DND-41 (cell line): ENCODE measurements at regions not wholly inside any gene's neighbourhood (a gene's known extent, or its start where the extent isn't known, plus 50 kb on each side); places are given as distances from the start of the nearest gene placed in this dataset.
A peak's percentile ranks its signal among the peaks of the same experiment; 100 is the strongest.

Experiments used
- ATAC-seq: fragments of 200-7000 bp; cut with Tn5 transposase; 3 replicates; pipeline ENCODE4 v1.9.1; 2021; ENCODE audit warnings: low read depth; ENCODE audit not compliant: insufficient read depth
- DNase-seq: peaks from one replicate; pipeline ENCODE4 v3.0.0-alpha.2; 2020
- H2AFZ ChIP-seq: 2 replicates; pipeline ENCODE4 v1.6.0; 2012; ENCODE audit warnings: low read depth, low read length
- H3K27ac ChIP-seq: 2 replicates; pipeline ENCODE4 v1.5.1; 2012; ENCODE audit warnings: low read length, inconsistent platforms
- H3K27me3 ChIP-seq: fragments of 200-600 bp; sonication (generic); 2 replicates; pipeline ENCODE4 v1.6.0; 2012; ENCODE audit warnings: low read length, mild to moderate bottlenecking, inconsistent platforms; ENCODE audit not compliant: insufficient read depth, poor library complexity
- H3K36me3 ChIP-seq: 2 replicates; pipeline ENCODE4 v1.5.1; 2012; ENCODE audit warnings: low read length, inconsistent platforms; ENCODE audit not compliant: insufficient read depth
- H3K4me1 ChIP-seq: 2 replicates; pipeline ENCODE4 v1.5.1; 2012; ENCODE audit warnings: mild to moderate bottlenecking, low read length; ENCODE audit not compliant: insufficient read depth
- H3K4me2 ChIP-seq: 2 replicates; pipeline ENCODE4 v1.6.0; 2012; ENCODE audit warnings: mild to moderate bottlenecking, moderate library complexity, low read length, inconsistent platforms; ENCODE audit not compliant: insufficient read depth
- H3K4me3 ChIP-seq, 2 experiments: fragments of 200-600 bp in 1 of 2; shearing (Covaris generic) in 1 of 2; 2 replicates each; pipeline ENCODE4 v1.5.1; 2012 to 2016; ENCODE audit warnings: inconsistent platforms in 2 of 2, low read length in 2 of 2, mild to moderate bottlenecking in 2 of 2, low read depth in 1 of 2, moderate library complexity in 1 of 2
- H3K79me2 ChIP-seq: 2 replicates; pipeline ENCODE4 v1.6.0; 2012; ENCODE audit warnings: low read length, inconsistent platforms; ENCODE audit not compliant: insufficient read depth
- H3K9ac ChIP-seq: 2 replicates; pipeline ENCODE4 v1.6.0; 2012; ENCODE audit warnings: low read depth, mild to moderate bottlenecking, inconsistent platforms, low read length, moderate library complexity
- H3K9me3 ChIP-seq: 2 replicates; pipeline ENCODE4 v1.5.1; 2012; ENCODE audit warnings: low read length, moderate library complexity, mild to moderate bottlenecking, inconsistent platforms; ENCODE audit not compliant: insufficient read depth, severe bottlenecking
- H4K20me1 ChIP-seq: 2 replicates; pipeline ENCODE4 v1.6.0; 2012; ENCODE audit warnings: low read length; ENCODE audit not compliant: insufficient read depth
- CTCF ChIP-seq: IDR thresholded peaks from 2 replicates; pipeline ENCODE4 v1.5.1; 2012; ENCODE audit warnings: borderline replicate concordance, low read length, moderate library complexity, mild to moderate bottlenecking; ENCODE audit not compliant: poor library complexity, severe bottlenecking; ENCODE audit errors: extremely low read depth
- EZH2 ChIP-seq: IDR thresholded peaks from 3 replicates; pipeline ENCODE4 v1.6.1; 2012; ENCODE audit warnings: borderline replicate concordance, low read depth, mild to moderate bottlenecking, moderate library complexity, low read length, inconsistent platforms; ENCODE audit not compliant: severe bottlenecking

GRCh38 chr13:82447416-82448077 is 1434.7 kb downstream of the SLITRK1 start:
- TF ChIP-seq EZH2, result no peak
- no peak for TF ChIP-seq CTCF
- Histone ChIP-seq H3K4me2 (no peak overlapping the region), H3K9ac (no peak overlapping the region), H3K79me2 (no peaks in the 10 kb centered on the region), H3K27ac (no peak overlapping the region), H4K20me1 (no peaks in the 10 kb centered on the region), H2AFZ (no peak overlapping the region), H3K36me3 (no peaks in the 10 kb centered on the region), H3K9me3 (no peaks in the 10 kb centered on the region), H3K4me1 (no peaks in the 10 kb centered on the region), H3K4me3 (no peak overlapping the region), H3K27me3 (no peaks in the 10 kb centered on the region)
- DNase-seq (no peak), ATAC-seq (no peak)

- Histone ChIP-seq H4K20me1 (no peaks in the 10 kb centered on the region), H3K27ac (no peak overlapping the region), H3K4me2 (no peak overlapping the region), H3K79me2 (no peaks in the 10 kb centered on the region), H3K4me1 (no peaks in the 10 kb centered on the region), H2AFZ (0 out of 2 replicates have a peak overlapping the region, but pooled peaks have one; percentile 1), H3K9me3 (peaks cover 15% of the 10 kb centered on the region), H3K9ac (no peak overlapping the region), H3K4me3 (no peak overlapping the region), H3K36me3 (no peaks in the 10 kb centered on the region), H3K27me3 (no peaks in the 10 kb centered on the region)
- DNase-seq (no peak), ATAC-seq (no peak)
- TF ChIP-seq CTCF, result no peak
- no peak for TF ChIP-seq EZH2
These were observed 1442.9 kb downstream of the SLITRK1 start for GRCh38 chr13:82439159-82439904.

DNA sequence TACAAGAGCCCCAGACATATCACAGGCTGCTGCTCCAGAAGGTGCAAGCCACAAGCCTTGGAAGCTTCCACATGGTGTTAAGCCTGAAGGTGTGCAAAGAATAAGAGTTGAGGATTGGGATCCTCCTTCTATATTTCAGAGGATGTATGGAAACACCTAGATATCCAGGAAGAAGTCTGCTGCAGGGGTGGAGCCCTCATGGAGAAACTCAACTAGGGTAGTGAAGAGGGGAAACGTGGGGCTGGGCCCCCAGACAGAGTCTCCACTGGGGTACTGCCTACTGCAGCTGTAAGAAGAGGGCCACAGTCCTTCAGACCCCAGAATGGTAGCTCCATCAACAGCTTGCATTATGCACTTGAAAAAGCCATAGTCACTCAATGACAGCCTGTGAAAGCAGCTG is 1444.0 kb downstream of the SLITRK1 start:
- Histone ChIP-seq H3K4me2 (no peak overlapping the region), H3K9ac (no peak overlapping the region), H3K79me2 (no peaks in the 10 kb centered on the region), H4K20me1 (no peaks in the 10 kb centered on the region), H2AFZ (no peak overlapping the region), H3K27ac (no peak overlapping the region), H3K36me3 (no peaks in the 10 kb centered on the region), H3K4me1 (no peaks in the 10 kb centered on the region), H3K4me3 (no peak overlapping the region), H3K27me3 (no peaks in the 10 kb centered on the region), H3K9me3 (peaks cover 15% of the 10 kb centered on the region)
- ATAC-seq (no peak), DNase-seq (no peak)
- TF ChIP-seq CTCF (no peak), EZH2 (no peak)
